Omental fat pad (tissue), 3 donors: ENCODE measurements at regions not wholly inside any gene's neighbourhood (a gene's known extent, or its start where the extent isn't known, plus 50 kb on each side); places are given as distances from the start of the nearest gene placed in this dataset.

ENCODE experiments used
- ATAC-seq: fragments of 150-250 bp; one replicate; pipeline ENCODE4 v1.9.1; 2016; ENCODE audit warnings: mild to moderate bottlenecking, moderate library complexity; ENCODE audit not compliant: low FRiP score
- DNase-seq: peaks from one replicate; pipeline ENCODE4 v3.0.0-alpha.2; 2019; ENCODE audit warnings: low spot score
- TF ChIP-seq, protein P1 (sequence below), 3 donors: fragments of 450-650 bp; IDR thresholded peaks; one replicate each; pipeline ENCODE4 v1.5.1; 2016 to 2017; ENCODE audit warnings: antibody characterized with exemption in 3 of 3, mild to moderate bottlenecking in 3 of 3, moderate library complexity in 2 of 3

DNA sequence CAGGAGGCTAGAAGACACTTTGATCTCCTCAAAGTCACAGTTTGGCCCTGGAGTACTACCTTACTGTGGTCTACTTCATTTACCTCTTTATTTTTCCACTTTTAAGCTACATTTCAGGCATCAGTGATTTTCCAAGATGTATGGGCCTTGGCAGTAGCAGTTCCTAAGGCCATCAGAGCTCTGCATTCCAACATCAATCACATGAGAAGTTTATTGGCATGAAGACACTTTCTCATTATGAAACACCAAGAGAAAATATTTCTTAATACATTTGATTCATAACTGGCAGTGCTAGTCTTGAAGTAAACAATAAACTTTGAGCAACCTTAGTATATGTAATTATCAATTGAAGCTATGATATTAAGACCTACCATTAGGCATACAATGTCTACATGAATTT, 178.1 kb downstream of the IL15 start:
- ATAC-seq: no peak
- TF ChIP-seq, protein P1, sequence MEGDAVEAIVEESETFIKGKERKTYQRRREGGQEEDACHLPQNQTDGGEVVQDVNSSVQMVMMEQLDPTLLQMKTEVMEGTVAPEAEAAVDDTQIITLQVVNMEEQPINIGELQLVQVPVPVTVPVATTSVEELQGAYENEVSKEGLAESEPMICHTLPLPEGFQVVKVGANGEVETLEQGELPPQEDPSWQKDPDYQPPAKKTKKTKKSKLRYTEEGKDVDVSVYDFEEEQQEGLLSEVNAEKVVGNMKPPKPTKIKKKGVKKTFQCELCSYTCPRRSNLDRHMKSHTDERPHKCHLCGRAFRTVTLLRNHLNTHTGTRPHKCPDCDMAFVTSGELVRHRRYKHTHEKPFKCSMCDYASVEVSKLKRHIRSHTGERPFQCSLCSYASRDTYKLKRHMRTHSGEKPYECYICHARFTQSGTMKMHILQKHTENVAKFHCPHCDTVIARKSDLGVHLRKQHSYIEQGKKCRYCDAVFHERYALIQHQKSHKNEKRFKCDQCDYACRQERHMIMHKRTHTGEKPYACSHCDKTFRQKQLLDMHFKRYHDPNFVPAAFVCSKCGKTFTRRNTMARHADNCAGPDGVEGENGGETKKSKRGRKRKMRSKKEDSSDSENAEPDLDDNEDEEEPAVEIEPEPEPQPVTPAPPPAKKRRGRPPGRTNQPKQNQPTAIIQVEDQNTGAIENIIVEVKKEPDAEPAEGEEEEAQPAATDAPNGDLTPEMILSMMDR (IDR thresholded peaks at IDR 0.05): no peak
- DNase-seq: no peak

DNA sequence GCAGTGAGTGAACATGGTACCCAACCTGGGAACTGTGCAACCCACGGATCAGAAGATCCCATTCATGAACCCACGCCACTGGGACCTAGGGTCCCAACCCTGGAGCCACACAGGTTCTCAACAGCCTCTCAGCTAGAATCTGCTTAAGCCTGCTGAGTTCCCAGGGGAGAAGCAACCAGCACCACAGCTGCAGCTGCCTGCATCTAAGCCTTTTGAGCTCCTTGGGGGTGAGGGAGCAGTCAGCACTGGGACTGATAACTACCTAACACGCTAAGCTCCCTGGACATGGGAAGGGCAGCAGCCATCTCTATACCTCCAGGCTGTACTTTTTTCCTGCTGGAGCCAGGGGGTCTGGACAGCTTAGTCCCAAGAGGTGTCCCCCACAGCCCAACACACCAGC, 179.3 kb downstream of the IL15 start:
- TF ChIP-seq, protein P1 (IDR thresholded peaks at IDR 0.05): no peak
- ATAC-seq: no peak
- no peak for DNase-seq

DNA sequence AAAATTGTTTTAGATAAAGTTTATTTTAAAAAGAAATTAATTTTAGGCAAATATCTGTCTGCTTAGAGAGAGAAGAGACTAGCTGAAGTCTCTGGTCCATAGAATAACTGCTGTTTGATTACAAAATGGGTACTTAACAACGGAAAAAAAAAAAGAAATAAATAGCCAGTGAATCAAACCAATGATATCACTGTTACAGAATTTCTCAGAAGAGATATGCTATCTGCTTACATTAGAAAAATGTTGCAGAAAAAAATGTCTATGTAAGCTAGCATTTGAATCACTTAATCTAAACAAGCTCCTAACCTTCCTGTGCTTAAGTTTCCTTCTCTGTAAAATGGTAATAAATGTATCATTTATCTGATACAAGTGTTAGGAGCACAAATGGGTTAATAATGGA, 189.9 kb downstream of the IL15 start:
- TF ChIP-seq, protein P1 (IDR thresholded peaks at IDR 0.05): no peak
- ATAC-seq (no peak), DNase-seq (no peak)

DNA sequence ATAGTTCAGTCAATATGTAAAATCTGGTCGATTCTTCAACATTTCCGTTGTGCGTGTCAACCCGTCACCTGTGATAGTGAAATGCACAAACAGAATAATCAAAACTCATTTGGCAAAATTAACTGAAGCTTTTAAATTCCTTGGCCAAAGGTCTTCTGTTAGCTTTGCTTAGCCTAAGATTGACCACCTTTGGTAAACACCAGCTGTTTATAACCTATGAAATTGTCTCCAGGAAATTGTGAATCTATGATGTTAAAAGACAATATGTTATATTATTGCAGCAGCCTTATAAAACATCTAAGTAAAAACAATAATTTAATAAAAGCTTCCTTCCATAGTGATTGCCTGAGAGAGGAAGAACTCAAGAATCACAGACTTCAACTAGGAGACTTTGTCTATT, 196.8 kb downstream of the IL15 start:
- TF ChIP-seq, protein P1 (IDR thresholded peaks at IDR 0.05): no peak
- DNase-seq: no peak
- no peak for ATAC-seq

DNA sequence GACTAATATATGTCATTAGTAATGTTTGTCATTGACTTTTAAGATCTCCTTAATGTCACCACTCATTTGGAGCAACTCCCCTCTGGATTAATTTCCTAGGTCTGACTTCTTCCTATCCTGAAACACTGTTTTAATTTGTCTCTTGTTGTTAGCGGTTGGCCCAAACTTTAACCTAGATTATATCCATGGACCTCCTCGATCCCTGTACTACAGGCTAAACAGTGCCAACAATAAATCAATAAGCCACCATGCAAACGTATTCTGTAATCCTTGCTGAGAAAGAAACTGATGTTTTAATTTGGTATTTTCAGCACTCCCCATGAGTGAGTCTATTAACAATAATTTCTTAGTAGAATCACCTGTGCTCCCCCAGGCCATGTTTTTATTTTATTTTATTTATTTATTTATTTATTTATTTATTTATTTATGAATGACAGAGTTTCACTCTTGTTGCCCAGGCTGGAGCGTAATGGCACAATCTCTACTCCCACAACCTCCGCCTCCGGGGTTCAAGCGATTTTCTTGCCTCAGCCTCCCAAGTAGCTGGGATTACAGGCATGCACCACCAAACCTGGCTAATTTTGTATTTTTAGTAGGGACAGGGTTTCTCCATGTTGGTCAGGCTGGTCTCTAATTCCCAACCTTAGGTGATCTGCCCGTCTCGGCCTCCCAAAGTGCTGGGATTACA, 204.1 kb downstream of the IL15 start:
- TF ChIP-seq, protein P1 (IDR thresholded peaks at IDR 0.05): no peak
- no peak for DNase-seq
- no peak for ATAC-seq

DNA sequence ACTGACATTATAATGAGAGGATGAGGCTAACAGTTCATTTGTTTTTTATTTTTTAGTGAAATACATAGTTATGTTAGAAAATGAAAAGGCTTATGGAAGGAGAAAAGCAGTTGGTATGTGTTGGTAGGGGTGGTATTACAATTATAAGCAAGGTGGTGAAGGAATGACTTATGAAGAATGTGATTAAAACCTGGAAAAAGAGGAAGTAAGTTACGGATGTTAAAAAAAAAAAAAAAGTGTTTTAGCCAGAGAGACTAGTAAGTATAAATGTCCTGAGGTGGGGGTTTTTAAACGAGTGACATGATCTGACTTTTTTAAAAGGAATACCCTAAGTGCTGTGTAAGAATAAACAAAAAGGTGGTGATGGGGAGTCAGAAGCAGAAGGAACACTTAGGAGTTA, 206.8 kb downstream of the IL15 start:
- TF ChIP-seq, protein P1 (IDR thresholded peaks at IDR 0.05): no peak
- no peak for ATAC-seq
- DNase-seq: no peak

DNA sequence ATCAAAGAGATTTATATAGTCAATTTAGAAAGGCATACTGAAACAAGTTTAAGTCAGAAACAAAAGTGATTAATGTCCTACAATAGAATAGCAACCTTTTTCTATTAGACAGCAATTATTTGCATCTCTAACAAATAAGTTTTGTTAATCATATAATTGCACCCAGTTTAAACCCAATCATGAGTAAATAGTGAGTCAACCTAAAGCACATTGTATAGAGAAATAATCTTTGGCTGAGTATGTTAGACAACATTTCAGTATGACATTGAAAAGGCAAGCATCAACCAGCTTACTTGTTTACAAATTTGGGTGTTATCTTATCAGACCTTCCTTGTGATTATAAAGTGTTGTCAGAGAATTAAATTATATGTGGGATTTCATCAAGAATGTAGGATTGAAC, 209.5 kb downstream of the IL15 start:
- ATAC-seq (no peak), DNase-seq (no peak)
- TF ChIP-seq, protein P1 (IDR thresholded peaks at IDR 0.05): no peak
